Trophoblast cell (in vitro differentiated cells and primary cell): ENCODE measurements at regions not wholly inside any gene's neighbourhood (a gene's known extent, or its start where the extent isn't known, plus 50 kb on each side); places are given as distances from the start of the nearest gene placed in this dataset.

Experiments used
- DNase-seq, 2 donors: peaks; one replicate each; pipeline ENCODE4 v3.0.0-alpha.2; 2016
- H2AFZ ChIP-seq: 2 replicates; pipeline ENCODE4 v1.6.1; 2013; ENCODE audit warnings: low read length, moderate library complexity, mild to moderate bottlenecking; ENCODE audit not compliant: insufficient read depth, poor library complexity
- H2AK5ac ChIP-seq: 2 replicates; pipeline ENCODE4 v1.6.1; 2013; ENCODE audit warnings: mild to moderate bottlenecking, low read length
- H2BK120ac ChIP-seq: 2 replicates; pipeline ENCODE4 v1.6.1; 2013; ENCODE audit warnings: low read length, mild to moderate bottlenecking, moderate library complexity; ENCODE audit not compliant: insufficient read depth, poor library complexity
- H2BK12ac ChIP-seq: 2 replicates; pipeline ENCODE4 v1.6.1; 2013; ENCODE audit warnings: mild to moderate bottlenecking, low read length, moderate library complexity
- H2BK5ac ChIP-seq: 2 replicates; pipeline ENCODE4 v1.6.1; 2013; ENCODE audit warnings: low read length, low read depth, moderate library complexity, mild to moderate bottlenecking; ENCODE audit not compliant: poor library complexity
- H3K14ac ChIP-seq: 2 replicates; pipeline ENCODE4 v1.6.1; 2013; ENCODE audit warnings: mild to moderate bottlenecking, low read length
- H3K18ac ChIP-seq: 2 replicates; pipeline ENCODE4 v1.6.1; 2013; ENCODE audit warnings: mild to moderate bottlenecking, low read length
- H3K23ac ChIP-seq: 2 replicates; pipeline ENCODE4 v1.6.1; 2013; ENCODE audit warnings: low read length
- H3K27ac ChIP-seq: 2 replicates; pipeline ENCODE4 v1.5.1; 2013; ENCODE audit warnings: low read depth, mild to moderate bottlenecking, inconsistent platforms, low read length, moderate library complexity
- H3K27me3 ChIP-seq: 2 replicates; pipeline ENCODE4 v1.6.1; 2013; ENCODE audit warnings: inconsistent platforms, mild to moderate bottlenecking, low read length, moderate library complexity; ENCODE audit not compliant: insufficient read depth
- H3K36me3 ChIP-seq, 2 experiments: 1 replicate in 1 of 2; 2 replicates in 1 of 2; pipeline ENCODE4 v1.6.1; 2013; ENCODE audit warnings: low read length in 2 of 2, mild to moderate bottlenecking in 2 of 2, moderate library complexity in 1 of 2; ENCODE audit not compliant: insufficient read depth in 2 of 2, control insufficient read depth in 1 of 2
- H3K4ac ChIP-seq: 2 replicates; pipeline ENCODE4 v1.6.1; 2013; ENCODE audit warnings: low read depth, mild to moderate bottlenecking, low read length, moderate library complexity
- H3K4me1 ChIP-seq, 2 experiments: 1 replicate in 1 of 2; 2 replicates in 1 of 2; pipeline ENCODE4 v1.6.1; 2013; ENCODE audit warnings: low read length in 2 of 2, mild to moderate bottlenecking in 2 of 2, moderate library complexity in 1 of 2; ENCODE audit not compliant: insufficient read depth in 2 of 2, control insufficient read depth in 1 of 2
- H3K4me2 ChIP-seq: 2 replicates; pipeline ENCODE4 v1.6.1; 2013; ENCODE audit warnings: inconsistent platforms, mild to moderate bottlenecking, low read length, moderate library complexity
- H3K4me3 ChIP-seq: 2 replicates; pipeline ENCODE4 v1.5.1; 2013; ENCODE audit warnings: mild to moderate bottlenecking, low read depth, low read length, inconsistent platforms
- H3K79me1 ChIP-seq: one replicate; pipeline ENCODE4 v1.6.1; 2013; ENCODE audit warnings: low read length
- H3K79me2 ChIP-seq: 2 replicates; pipeline ENCODE4 v1.6.1; 2013; ENCODE audit warnings: low read length, mild to moderate bottlenecking; ENCODE audit not compliant: control insufficient read depth, insufficient read depth, poor library complexity
- H3K9ac ChIP-seq: 2 replicates; pipeline ENCODE4 v1.6.1; 2013; ENCODE audit warnings: mild to moderate bottlenecking, low read length
- H3K9me3 ChIP-seq: 2 replicates; pipeline ENCODE4 v1.6.1; 2013; ENCODE audit warnings: low read depth, mild to moderate bottlenecking, control low read depth, inconsistent platforms, low read length; ENCODE audit not compliant: insufficient read depth
- H4K12ac ChIP-seq: 2 replicates; pipeline ENCODE4 v1.6.1; 2013; ENCODE audit warnings: low read depth, mild to moderate bottlenecking, low read length, moderate library complexity
- H4K8ac ChIP-seq: 2 replicates; pipeline ENCODE4 v1.6.1; 2013; ENCODE audit warnings: low read depth, mild to moderate bottlenecking, low read length, moderate library complexity
- H4K91ac ChIP-seq: one replicate; pipeline ENCODE4 v1.6.1; 2013; ENCODE audit warnings: low read depth, mild to moderate bottlenecking, low read length, moderate library complexity
- WGBS: extraction: QIAGEN DNeasy Blood & Tissue Kit; methylation state at CpG from one replicate; pipeline ENCODE4 v1.1.7; 2013; ENCODE audit warnings: missing lambda C conversion rate; ENCODE audit not compliant: insufficient read length, insufficient coverage; ENCODE audit errors: extremely low coverage; 5-methylcytosine and 5-hydroxymethylcytosine counted together

- Histone ChIP-seq H3K27ac (no peak overlapping the region), H3K4me1 (no peaks in the 10 kb centered on the region), H3K4me3 (no peak overlapping the region), H2BK5ac (no peak overlapping the region), H2AK5ac (no peak overlapping the region), H3K23ac (no peak overlapping the region), H4K8ac (no peak overlapping the region), H2BK12ac (no peak overlapping the region), H3K27me3 (no peaks in the 10 kb centered on the region), H3K4me2 (no peak overlapping the region), H2BK120ac (no peak overlapping the region), H3K14ac (no peak overlapping the region), H4K91ac (no peak overlapping the region), H3K36me3 (no peaks in the 10 kb centered on the region), H3K9me3 (no peaks in the 10 kb centered on the region), H3K9ac (no peak overlapping the region), H3K79me2 (no peaks in the 10 kb centered on the region), H3K18ac (no peak overlapping the region), H3K79me1 (no peaks in the 10 kb centered on the region), H2AFZ (no peak overlapping the region), H3K4ac (no peak overlapping the region), H4K12ac (no peak overlapping the region)
- DNase-seq: no peak
- WGBS: no CpG with 5 or more reads among the region's 1 CpG
Measured at GRCh38 chr11:23767576-23767975, 729.3 kb upstream of the LUZP2 start.

DNA sequence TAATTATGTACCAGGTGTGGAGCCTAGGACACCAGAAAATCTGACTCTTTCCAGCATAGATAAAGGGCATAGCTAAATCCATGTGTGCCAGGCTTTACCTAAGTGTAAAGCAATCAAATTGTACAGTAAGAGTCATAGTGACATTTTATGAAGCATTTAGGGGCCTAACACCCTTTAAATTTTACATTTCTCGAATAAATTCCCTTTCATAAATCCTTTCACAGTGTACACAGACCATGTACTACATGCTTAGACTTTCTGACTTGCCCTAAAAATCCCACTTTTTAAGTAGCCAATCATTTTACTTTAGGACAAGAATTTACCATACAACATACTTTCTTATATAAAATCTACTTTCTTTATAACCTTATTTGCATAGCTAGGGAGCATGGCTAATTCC lies 727.6 kb upstream of the LUZP2 start:
- H3K79me2 ChIP-seq: no peaks in the 10 kb centered on the region
- H3K4me1 ChIP-seq: no peaks in the 10 kb centered on the region
- no peak overlapping the region for H3K14ac ChIP-seq
- no peaks in the 10 kb centered on the region for H3K27me3 ChIP-seq
- no peak overlapping the region for H3K9ac ChIP-seq
- H3K79me1 ChIP-seq: no peaks in the 10 kb centered on the region
- H2BK5ac ChIP-seq: no peak overlapping the region
- no peak overlapping the region for H3K4me2 ChIP-seq
- H2AK5ac ChIP-seq: no peak overlapping the region
- H2BK120ac ChIP-seq: no peak overlapping the region
- peaks cover under 1% of the 10 kb centered on the region for H3K9me3 ChIP-seq
- H2AFZ ChIP-seq: no peak overlapping the region
- no peak overlapping the region for H3K18ac ChIP-seq
- H3K27ac ChIP-seq: no peak overlapping the region
- H4K12ac ChIP-seq: no peak overlapping the region
- WGBS: no CpG with 5 or more reads among the region's 1 CpG
- no peak overlapping the region for H2BK12ac ChIP-seq
- DNase-seq: no peak
- H3K36me3 ChIP-seq: no peaks in the 10 kb centered on the region
- no peak overlapping the region for H3K4me3 ChIP-seq
- H3K23ac ChIP-seq: no peak overlapping the region
- no peak overlapping the region for H4K91ac ChIP-seq
- H4K8ac ChIP-seq: no peak overlapping the region
- H3K4ac ChIP-seq: no peak overlapping the region

GRCh38 chr11:23772081-23772480 lies 724.8 kb upstream of the LUZP2 start:
- Histone ChIP-seq H3K27ac (no peak overlapping the region), H2BK120ac (no peak overlapping the region), H3K36me3 (no peaks in the 10 kb centered on the region), H3K4me3 (no peak overlapping the region), H3K79me1 (no peaks in the 10 kb centered on the region), H3K27me3 (no peaks in the 10 kb centered on the region), H3K9ac (no peak overlapping the region), H3K23ac (no peak overlapping the region), H3K79me2 (no peaks in the 10 kb centered on the region), H2BK5ac (no peak overlapping the region), H2BK12ac (no peak overlapping the region), H3K4ac (no peak overlapping the region), H3K18ac (no peak overlapping the region), H2AK5ac (no peak overlapping the region), H3K9me3 (peaks cover 1% of the 10 kb centered on the region), H4K12ac (no peak overlapping the region), H3K4me2 (no peak overlapping the region), H3K14ac (no peak overlapping the region), H4K8ac (no peak overlapping the region), H3K4me1 (no peaks in the 10 kb centered on the region), H2AFZ (no peak overlapping the region), H4K91ac (no peak overlapping the region)
- DNase-seq: no peak
- WGBS: no CpG with 5 or more reads among the region's 1 CpG

GRCh38 chr11:23778971-23779370 lies 717.9 kb upstream of the LUZP2 start:
- Histone ChIP-seq H3K79me1 (peaks cover 2% of the 10 kb centered on the region), H3K18ac (no peak overlapping the region), H3K4me1 (no peaks in the 10 kb centered on the region), H3K4me2 (no peak overlapping the region), H3K27me3 (no peaks in the 10 kb centered on the region), H2BK120ac (no peak overlapping the region), H3K14ac (no peak overlapping the region), H3K4ac (no peak overlapping the region), H3K27ac (no peak overlapping the region), H3K4me3 (no peak overlapping the region), H3K9ac (no peak overlapping the region), H3K23ac (no peak overlapping the region), H3K9me3 (peaks cover 1% of the 10 kb centered on the region), H2AFZ (no peak overlapping the region), H2BK12ac (no peak overlapping the region), H2AK5ac (no peak overlapping the region), H4K91ac (no peak overlapping the region), H2BK5ac (no peak overlapping the region), H3K79me2 (no peaks in the 10 kb centered on the region), H4K8ac (no peak overlapping the region), H4K12ac (no peak overlapping the region), H3K36me3 (no peaks in the 10 kb centered on the region)
- no CpG with 5 or more reads among the region's 1 CpG for WGBS
- peak in 1 of 2 donors; percentile 12 for DNase-seq
